ENCODE measurements at regions not wholly inside any gene's neighbourhood (a gene's known extent, or its start where the extent isn't known, plus 50 kb on each side); places are given as distances from the start of the nearest gene placed in this dataset.

DNA sequence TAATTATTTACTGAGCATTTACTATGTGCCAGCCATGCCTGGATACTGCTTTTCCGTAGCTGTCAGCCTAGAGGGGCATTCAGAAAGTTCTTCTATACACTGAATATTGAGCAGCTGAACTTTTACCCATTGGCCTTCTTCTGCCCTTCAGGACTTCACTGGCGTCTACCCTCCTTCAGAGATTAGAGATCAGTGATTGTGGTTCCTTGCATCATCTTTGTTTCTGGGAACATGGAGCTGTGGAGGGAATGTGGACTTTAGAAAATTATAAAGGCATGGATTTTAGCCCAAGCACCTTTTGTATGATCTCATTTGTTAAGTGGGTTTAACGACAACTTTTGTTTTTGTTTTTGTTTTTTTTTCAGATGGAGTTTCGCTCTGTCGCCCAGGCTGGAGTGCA is 58.7 kb upstream of the POU3F1 start (continued):
- TF ChIP-seq ZNF318 (IDR thresholded peaks at IDR 0.05; ENCODE audit: borderline replicate concordance in 1 of 2, low read depth in 1 of 2): peak in 1 of 2 experiments; percentile 85; a peak in 1 of 4 replicates
- TF ChIP-seq, protein P1, sequence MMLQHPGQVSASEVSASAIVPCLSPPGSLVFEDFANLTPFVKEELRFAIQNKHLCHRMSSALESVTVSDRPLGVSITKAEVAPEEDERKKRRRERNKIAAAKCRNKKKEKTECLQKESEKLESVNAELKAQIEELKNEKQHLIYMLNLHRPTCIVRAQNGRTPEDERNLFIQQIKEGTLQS (IDR thresholded peaks at IDR 0.05): peak; percentile 90
- TF ChIP-seq, protein P1 (CRISPR knock-in tag; conservative IDR thresholded peaks at IDR 0.05): no peak
- TF ChIP-seq OTX1 (CRISPR knock-in tag; IDR thresholded peaks at IDR 0.05): peak; percentile 43; the same call in 1 of the 2 replicates
- TF ChIP-seq ZNF449 (CRISPR knock-in tag; IDR thresholded peaks at IDR 0.05): no peak
- no peak for TF ChIP-seq RBM39 (optimal IDR thresholded peaks at IDR 0.05; ENCODE audit: low read depth, low read length)
- TF ChIP-seq SMARCC2 (IDR thresholded peaks at IDR 0.05; ENCODE audit: low read depth): no peak; the same call in 1 of the 2 replicates
- TF ChIP-seq CXXC5 (CRISPR knock-in tag; IDR thresholded peaks at IDR 0.05): peak; percentile 42
- no peak for TF ChIP-seq BHLHE40 (IDR thresholded peaks at IDR 0.05; ENCODE audit: low read length)
- no peak for TF ChIP-seq CCNT2 (IDR thresholded peaks at IDR 0.05; ENCODE audit: borderline replicate concordance, extremely low read depth, insufficient read length, low read depth, low read length)
- TF ChIP-seq, protein P2, sequence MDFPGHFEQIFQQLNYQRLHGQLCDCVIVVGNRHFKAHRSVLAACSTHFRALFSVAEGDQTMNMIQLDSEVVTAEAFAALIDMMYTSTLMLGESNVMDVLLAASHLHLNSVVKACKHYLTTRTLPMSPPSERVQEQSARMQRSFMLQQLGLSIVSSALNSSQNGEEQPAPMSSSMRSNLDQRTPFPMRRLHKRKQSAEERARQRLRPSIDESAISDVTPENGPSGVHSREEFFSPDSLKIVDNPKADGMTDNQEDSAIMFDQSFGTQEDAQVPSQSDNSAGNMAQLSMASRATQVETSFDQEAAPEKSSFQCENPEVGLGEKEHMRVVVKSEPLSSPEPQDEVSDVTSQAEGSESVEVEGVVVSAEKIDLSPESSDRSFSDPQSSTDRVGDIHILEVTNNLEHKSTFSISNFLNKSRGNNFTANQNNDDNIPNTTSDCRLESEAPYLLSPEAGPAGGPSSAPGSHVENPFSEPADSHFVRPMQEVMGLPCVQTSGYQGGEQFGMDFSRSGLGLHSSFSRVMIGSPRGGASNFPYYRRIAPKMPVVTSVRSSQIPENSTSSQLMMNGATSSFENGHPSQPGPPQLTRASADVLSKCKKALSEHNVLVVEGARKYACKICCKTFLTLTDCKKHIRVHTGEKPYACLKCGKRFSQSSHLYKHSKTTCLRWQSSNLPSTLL (IDR thresholded peaks at IDR 0.05): no peak
- TF ChIP-seq HNRNPLL (IDR thresholded peaks at IDR 0.05; ENCODE audit: low read depth, low read length, poor library complexity, severe bottlenecking): no peak
- no peak for TF ChIP-seq ZNF277 (CRISPR knock-in tag; IDR thresholded peaks at IDR 0.05; ENCODE audit: borderline replicate concordance)
- no peak for TF ChIP-seq TAF7 (tag; IDR thresholded peaks at IDR 0.05)

All from K562 (cell line).